GM12864 (cell line): ENCODE measurements at regions not wholly inside any gene's neighbourhood (a gene's known extent, or its start where the extent isn't known, plus 50 kb on each side); places are given as distances from the start of the nearest gene placed in this dataset.

ENCODE experiments used
- DNase-seq: peaks from one replicate; pipeline ENCODE4 v3.0.0-alpha.2; 2011; ENCODE audit warnings: low read depth
- H3K4me3 ChIP-seq: 2 replicates; pipeline ENCODE4 v1.5.1; 2011; ENCODE audit warnings: mild to moderate bottlenecking, low read depth, low read length, control low read depth
- CTCF ChIP-seq: IDR thresholded peaks from 2 replicates; pipeline ENCODE4 v1.5.1; 2011; ENCODE audit warnings: low read depth, mild to moderate bottlenecking, moderate library complexity, low read length, control low read depth, inconsistent platforms; ENCODE audit errors: missing control alignments

- no peak for DNase-seq
- TF ChIP-seq CTCF: no peak
- H3K4me3 ChIP-seq: no peak overlapping the region
Measured at GRCh38 chr6:170031684-170032121, 259.2 kb downstream of the DLL1 start.

- no peak for DNase-seq
- no peak for TF ChIP-seq CTCF
- no peak overlapping the region for H3K4me3 ChIP-seq
Measured at GRCh38 chr6:170030821-170031471, 259.9 kb downstream of the DLL1 start.

GRCh38 chr6:170030284-170030815, 260.5 kb downstream of the DLL1 start:
- no peak for DNase-seq
- no peak for TF ChIP-seq CTCF

GRCh38 chr6:170029416-170030283, 261.2 kb downstream of the DLL1 start:
- no peak overlapping the region for H3K4me3 ChIP-seq
- DNase-seq: no peak
- TF ChIP-seq CTCF: no peak

More at GRCh38 chr6:170030284-170030815, 260.5 kb downstream of the DLL1 start:
- no peak overlapping the region for H3K4me3 ChIP-seq

GRCh38 chr6:170028629-170029345, 262.1 kb downstream of the DLL1 start:
- DNase-seq: no peak
- H3K4me3 ChIP-seq: no peak overlapping the region
- TF ChIP-seq CTCF: no peak

- H3K4me3 ChIP-seq: no peak overlapping the region
- TF ChIP-seq CTCF: no peak
- no peak for DNase-seq
Measured at GRCh38 chr6:170027647-170028043, 263.2 kb downstream of the DLL1 start.
